ENCODE measurements at regions not wholly inside any gene's neighbourhood (a gene's known extent, or its start where the extent isn't known, plus 50 kb on each side); places are given as distances from the start of the nearest gene placed in this dataset.

DNA sequence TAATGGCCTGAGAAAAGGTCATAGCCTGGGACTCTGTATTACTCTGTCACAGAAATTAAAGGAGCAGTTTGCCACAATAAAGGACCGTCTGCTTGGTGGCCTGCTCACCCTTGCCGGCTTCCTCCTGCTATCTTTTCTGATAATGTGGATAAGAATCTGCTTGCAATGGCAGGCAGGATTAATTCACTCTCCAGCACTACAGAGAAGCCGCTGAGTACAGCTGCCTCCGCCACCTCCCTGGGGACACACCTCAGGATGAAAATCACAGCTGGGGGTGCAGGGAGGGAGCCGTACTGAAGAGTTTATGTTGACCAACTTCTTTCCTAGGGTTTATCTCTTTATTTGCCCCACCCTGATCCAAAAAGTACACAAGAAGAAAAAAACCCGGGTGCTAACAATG lies 245.9 kb upstream of the RPL38 start:
- no peak for DNase-seq
- Histone ChIP-seq H3K4me3 (no peak overlapping the region), H3K9me3 (no peaks in the 10 kb centered on the region), H3K27me3 (peaks cover 6 to 20% (median 6%) of the 10 kb centered on the region in 3 donors), H3K4me1 (peaks cover 0 to 6% (median 5%) of the 10 kb centered on the region in 4 donors), H3K27ac (no peak overlapping the region), H3K36me3 (no peaks in the 10 kb centered on the region)
- TF ChIP-seq POLR2A (IDR thresholded peaks at IDR 0.05) (no peak), POLR2AphosphoS5 (IDR thresholded peaks at IDR 0.05) (no peak), EP300 (IDR thresholded peaks at IDR 0.05) (no peak)
- TF ChIP-seq, protein P1, sequence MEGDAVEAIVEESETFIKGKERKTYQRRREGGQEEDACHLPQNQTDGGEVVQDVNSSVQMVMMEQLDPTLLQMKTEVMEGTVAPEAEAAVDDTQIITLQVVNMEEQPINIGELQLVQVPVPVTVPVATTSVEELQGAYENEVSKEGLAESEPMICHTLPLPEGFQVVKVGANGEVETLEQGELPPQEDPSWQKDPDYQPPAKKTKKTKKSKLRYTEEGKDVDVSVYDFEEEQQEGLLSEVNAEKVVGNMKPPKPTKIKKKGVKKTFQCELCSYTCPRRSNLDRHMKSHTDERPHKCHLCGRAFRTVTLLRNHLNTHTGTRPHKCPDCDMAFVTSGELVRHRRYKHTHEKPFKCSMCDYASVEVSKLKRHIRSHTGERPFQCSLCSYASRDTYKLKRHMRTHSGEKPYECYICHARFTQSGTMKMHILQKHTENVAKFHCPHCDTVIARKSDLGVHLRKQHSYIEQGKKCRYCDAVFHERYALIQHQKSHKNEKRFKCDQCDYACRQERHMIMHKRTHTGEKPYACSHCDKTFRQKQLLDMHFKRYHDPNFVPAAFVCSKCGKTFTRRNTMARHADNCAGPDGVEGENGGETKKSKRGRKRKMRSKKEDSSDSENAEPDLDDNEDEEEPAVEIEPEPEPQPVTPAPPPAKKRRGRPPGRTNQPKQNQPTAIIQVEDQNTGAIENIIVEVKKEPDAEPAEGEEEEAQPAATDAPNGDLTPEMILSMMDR (IDR thresholded peaks at IDR 0.05) = no peak
- 17 to 51% methylated on average over 6 of the region's 6 CpGs for WGBS, 2 donors
- intact Hi-C loops (cut with DNase I) = no loop called here

DNA sequence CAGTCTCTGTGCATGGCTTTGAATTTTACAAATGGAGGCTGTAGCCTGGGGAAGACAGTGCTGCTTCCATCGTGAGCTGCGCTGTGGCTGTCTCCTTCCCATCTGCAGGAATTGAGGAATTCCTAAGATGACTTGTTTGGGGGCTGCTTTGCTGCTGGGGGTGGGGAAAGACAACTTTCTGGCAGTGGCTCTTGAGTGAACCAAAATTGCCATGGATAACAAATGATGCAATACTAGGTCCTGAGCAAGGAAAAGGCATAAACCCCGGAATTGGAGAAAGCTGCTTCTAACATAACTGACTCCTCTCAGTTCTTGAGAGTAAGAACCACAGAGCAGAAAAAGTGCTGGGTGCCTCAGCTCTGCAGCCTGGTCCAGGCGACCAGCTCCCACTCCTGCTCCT lies 245.0 kb upstream of the RPL38 start:
- no peak for DNase-seq
- peaks cover 0 to 11% (median 0%) of the 10 kb centered on the region in 3 donors for H3K27me3 ChIP-seq
- no peak overlapping the region for H3K4me3 ChIP-seq
- intact Hi-C loops (cut with DNase I) = no loop called here
- TF ChIP-seq, protein P1 (IDR thresholded peaks at IDR 0.05) = no peak
- no peak for TF ChIP-seq POLR2AphosphoS5 (IDR thresholded peaks at IDR 0.05)
- no peak for TF ChIP-seq POLR2A (IDR thresholded peaks at IDR 0.05)
- TF ChIP-seq EP300 (IDR thresholded peaks at IDR 0.05) = no peak
- no peaks in the 10 kb centered on the region for H3K9me3 ChIP-seq
- no peaks in the 10 kb centered on the region for H3K4me1 ChIP-seq
- WGBS, 2 donors = 77 to 80% methylated on average over 4 of the region's 4 CpGs
- H3K36me3 ChIP-seq = no peaks in the 10 kb centered on the region
- no peak overlapping the region for H3K27ac ChIP-seq

DNA sequence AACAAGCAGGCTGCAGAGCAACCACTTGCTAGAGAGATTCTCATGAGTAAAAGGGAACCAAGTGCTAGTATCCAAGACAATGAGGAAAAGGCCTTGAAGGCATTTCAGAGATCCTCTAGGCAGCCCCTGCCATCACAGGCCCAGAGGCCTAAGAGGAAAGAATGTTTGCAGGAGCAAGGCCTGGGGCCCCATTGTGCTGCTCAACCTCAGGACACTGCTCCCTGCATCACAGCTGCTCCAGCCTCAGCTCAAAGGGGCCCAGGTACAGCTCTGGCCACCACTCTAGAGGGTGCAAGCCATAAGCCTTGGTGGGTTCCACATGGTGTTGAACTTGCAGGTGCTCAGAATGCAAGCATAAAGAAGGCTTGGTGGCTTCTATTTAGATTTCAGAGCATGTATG lies 243.0 kb upstream of the RPL38 start:
- no peak for DNase-seq
- H3K4me1 ChIP-seq = no peaks in the 10 kb centered on the region
- H3K4me3 ChIP-seq = no peak overlapping the region
- intact Hi-C loops (cut with DNase I) = no loop called here
- no peaks in the 10 kb centered on the region for H3K9me3 ChIP-seq
- no peaks in the 10 kb centered on the region for H3K36me3 ChIP-seq
- no peak overlapping the region for H3K27ac ChIP-seq
- no peaks in the 10 kb centered on the region for H3K27me3 ChIP-seq
- TF ChIP-seq, protein P1 (IDR thresholded peaks at IDR 0.05) = no peak
- TF ChIP-seq POLR2AphosphoS5 (IDR thresholded peaks at IDR 0.05) = no peak
- TF ChIP-seq POLR2A (IDR thresholded peaks at IDR 0.05) = no peak
- TF ChIP-seq EP300 (IDR thresholded peaks at IDR 0.05) = no peak

DNA sequence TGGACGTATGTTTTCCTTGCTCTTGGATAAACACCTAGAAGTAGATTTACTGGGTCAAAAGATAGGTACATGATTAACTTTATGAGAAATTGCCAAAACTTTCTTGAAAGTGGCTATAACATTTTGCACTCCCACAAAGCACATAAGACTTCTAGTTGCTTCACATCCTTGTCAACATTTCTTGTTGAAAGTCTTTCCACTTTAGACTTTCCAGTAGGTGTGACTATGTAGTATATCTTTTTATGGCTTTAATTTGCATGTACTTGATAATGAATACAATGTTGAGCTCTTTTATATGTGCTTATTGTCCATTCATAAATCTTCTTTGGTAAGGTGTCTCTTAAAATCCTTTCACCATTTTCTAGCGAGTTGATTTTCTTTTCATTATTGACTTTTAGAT lies 241.2 kb upstream of the RPL38 start:
- Histone ChIP-seq H3K4me1 (no peaks in the 10 kb centered on the region), H3K27ac (no peak overlapping the region), H3K27me3 (no peaks in the 10 kb centered on the region), H3K36me3 (no peaks in the 10 kb centered on the region), H3K9me3 (peaks cover 0 to 3% (median 0%) of the 10 kb centered on the region in 4 donors), H3K4me3 (no peak overlapping the region)
- no peak for TF ChIP-seq POLR2AphosphoS5 (IDR thresholded peaks at IDR 0.05)
- TF ChIP-seq, protein P1 (IDR thresholded peaks at IDR 0.05) = no peak
- TF ChIP-seq EP300 (IDR thresholded peaks at IDR 0.05) = no peak
- no peak for TF ChIP-seq POLR2A (IDR thresholded peaks at IDR 0.05)
- WGBS, 2 donors = 25 to 36% methylated on average over 2 of the region's 2 CpGs
- no peak for DNase-seq
- intact Hi-C loops (cut with DNase I) = no loop called here

DNA sequence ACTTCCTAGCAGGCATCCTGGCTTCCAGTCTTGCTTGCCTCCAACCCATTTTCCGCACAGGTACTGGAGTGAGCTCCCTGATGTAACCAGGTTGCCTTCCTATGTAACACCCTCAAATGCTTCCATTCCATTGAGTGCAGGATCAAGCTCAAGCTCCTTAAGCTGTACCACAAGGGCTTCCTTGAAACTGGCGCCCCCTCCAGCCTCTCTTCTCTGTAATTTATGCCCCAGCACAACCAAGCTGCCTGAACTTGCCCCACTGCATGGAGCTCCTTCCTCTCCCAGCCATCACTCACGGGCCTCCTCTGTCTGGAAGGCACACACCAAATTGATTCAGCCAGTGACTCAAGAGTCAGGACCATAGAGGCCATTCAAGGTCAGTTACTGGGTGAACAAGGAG lies 234.8 kb upstream of the RPL38 start:
- Histone ChIP-seq H3K4me3 (no peak overlapping the region), H3K4me1 (no peaks in the 10 kb centered on the region), H3K27me3 (peaks cover 0 to 12% (median 0%) of the 10 kb centered on the region in 3 donors), H3K27ac (no peak overlapping the region), H3K36me3 (no peaks in the 10 kb centered on the region), H3K9me3 (peaks cover 0 to 3% (median 0%) of the 10 kb centered on the region in 4 donors)
- DNase-seq = no peak
- 72 to 77% methylated on average over 3 of the region's 3 CpGs for WGBS, 2 donors
- no peak for TF ChIP-seq EP300 (IDR thresholded peaks at IDR 0.05)
- TF ChIP-seq POLR2A (IDR thresholded peaks at IDR 0.05) = no peak
- TF ChIP-seq, protein P1 (IDR thresholded peaks at IDR 0.05) = no peak
- TF ChIP-seq POLR2AphosphoS5 (IDR thresholded peaks at IDR 0.05) = no peak
- intact Hi-C loops (cut with DNase I) = no loop called here
